Keratinocyte (primary cell): ENCODE measurements at regions not wholly inside any gene's neighbourhood (a gene's known extent, or its start where the extent isn't known, plus 50 kb on each side); places are given as distances from the start of the nearest gene placed in this dataset.

ENCODE experiments used
- DNase-seq: peaks from one replicate; pipeline ENCODE4 v3.0.0-alpha.2; 2011; ENCODE audit warnings: low read depth, missing footprints, low spot score
- FAIRE-seq: peaks from 2 replicates; lab custom pipeline; 2011; peaks lifted over from hg19 to GRCh38; lab: Jason Lieb, UNC
- H2AFZ ChIP-seq: 2 replicates; pipeline ENCODE4 v1.6.0; 2012; ENCODE audit warnings: low read length, control low read depth, inconsistent platforms; ENCODE audit not compliant: control insufficient read depth
- H3K27ac ChIP-seq: 2 replicates; pipeline ENCODE4 v1.5.1; 2011; ENCODE audit warnings: low read length; ENCODE audit not compliant: control insufficient read depth, insufficient read depth
- H3K27me3 ChIP-seq: 3 replicates; pipeline ENCODE4 v1.6.0; 2011; ENCODE audit warnings: low read length; ENCODE audit not compliant: control insufficient read depth, insufficient read depth; ENCODE audit errors: extremely low read depth
- H3K36me3 ChIP-seq, 2 experiments: 2 replicates in 1 of 2; 3 replicates in 1 of 2; pipeline ENCODE4 v1.5.1; 2011; ENCODE audit warnings: low read length in 2 of 2, mild to moderate bottlenecking in 1 of 2; ENCODE audit not compliant: control insufficient read depth in 2 of 2, insufficient read depth in 2 of 2; ENCODE audit errors: extremely low read depth in 1 of 2
- H3K4me1 ChIP-seq: 3 replicates; pipeline ENCODE4 v1.5.1; 2011; ENCODE audit warnings: low read length; ENCODE audit not compliant: control insufficient read depth, insufficient read depth; ENCODE audit errors: extremely low read depth
- H3K4me2 ChIP-seq: 3 replicates; pipeline ENCODE4 v1.6.0; 2011; ENCODE audit warnings: low read depth, low read length; ENCODE audit not compliant: control insufficient read depth, insufficient read depth; ENCODE audit errors: extremely low read depth
- H3K4me3 ChIP-seq, 3 experiments: fragments of 200-600 bp in 1 of 3; sonication (generic) in 1 of 3; 2 replicates in 2 of 3; 3 replicates in 1 of 3; pipeline ENCODE4 v1.5.1; 2011 to 2016; ENCODE audit warnings: low read length in 3 of 3, mild to moderate bottlenecking in 3 of 3, control low read depth in 2 of 3, inconsistent platforms in 1 of 3, low read depth in 1 of 3, mixed read lengths in 1 of 3, mixed run types in 1 of 3, moderate library complexity in 1 of 3; ENCODE audit not compliant: control insufficient read depth in 2 of 3, insufficient read depth in 2 of 3; ENCODE audit errors: extremely low read depth in 1 of 3
- H3K79me2 ChIP-seq: 2 replicates; pipeline ENCODE4 v1.6.0; 2012; ENCODE audit warnings: low read length; ENCODE audit not compliant: control insufficient read depth, insufficient read depth
- H3K9ac ChIP-seq: 3 replicates; pipeline ENCODE4 v1.6.0; 2011; ENCODE audit warnings: low read length; ENCODE audit not compliant: control insufficient read depth, insufficient read depth; ENCODE audit errors: extremely low read depth
- H3K9me1 ChIP-seq: 3 replicates; pipeline ENCODE4 v1.6.0; 2011; ENCODE audit warnings: low read length; ENCODE audit not compliant: control insufficient read depth, insufficient read depth; ENCODE audit errors: extremely low read depth
- H3K9me3 ChIP-seq: 2 replicates; pipeline ENCODE4 v1.5.1; 2012; ENCODE audit warnings: low read depth, low read length; ENCODE audit not compliant: control insufficient read depth
- H4K20me1 ChIP-seq: 3 replicates; pipeline ENCODE4 v1.6.0; 2011; ENCODE audit warnings: low read length; ENCODE audit not compliant: control insufficient read depth, insufficient read depth; ENCODE audit errors: extremely low read depth
- CTCF ChIP-seq, 3 experiments: IDR thresholded peaks in 1 of 3; conservative IDR thresholded peaks in 1 of 3; optimal IDR thresholded peaks in 1 of 3; 2 replicates in 2 of 3; 3 replicates in 1 of 3; pipeline versions ENCODE3 to v1.5.1; 2011; ENCODE audit warnings: low read length in 3 of 3, mild to moderate bottlenecking in 3 of 3, moderate library complexity in 2 of 3, control low read depth in 1 of 3, inconsistent platforms in 1 of 3; ENCODE audit not compliant: insufficient read depth in 2 of 3; ENCODE audit errors: extremely low read depth in 1 of 3
- EZH2 ChIP-seq: IDR thresholded peaks from one replicate; pipeline ENCODE4 v1.6.1; 2012; ENCODE audit warnings: inconsistent platforms, mild to moderate bottlenecking, low read length, moderate library complexity
- dilution Hi-C: fragments of 300-500 bp; cut with MboI; formaldehyde crosslinking; loops from one replicate; pipeline ENCODE4 v1.7.0; 2020; ENCODE audit warnings: low sequenced_read_pairs; ENCODE audit not compliant: extremely low pct_ligation_motif_present

- H2AFZ ChIP-seq = no peak overlapping the region
- H3K36me3 ChIP-seq = no peaks in the 10 kb centered on the region
- H3K9ac ChIP-seq = no peak overlapping the region
- DNase-seq (no peak), FAIRE-seq (no peak)
- dilution Hi-C loops = no loop called here
- H3K9me1 ChIP-seq = no peaks in the 10 kb centered on the region
- TF ChIP-seq CTCF (optimal IDR thresholded peaks at IDR 0.05 in 1 of 3, IDR thresholded peaks at IDR 0.05 in 1 of 3, conservative IDR thresholded peaks at IDR 0.05 in 1 of 3; ENCODE audit: extremely low read depth in 1 of 3, insufficient read depth in 2 of 3, low read length in 3 of 3) (no peak), EZH2 (no peak)
- no peak overlapping the region for H3K27ac ChIP-seq
- H3K4me2 ChIP-seq = no peak overlapping the region
- H4K20me1 ChIP-seq = no peaks in the 10 kb centered on the region
- no peak overlapping the region for H3K4me3 ChIP-seq
- H3K79me2 ChIP-seq = no peaks in the 10 kb centered on the region
- no peaks in the 10 kb centered on the region for H3K27me3 ChIP-seq
- H3K4me1 ChIP-seq = no peaks in the 10 kb centered on the region
- no peaks in the 10 kb centered on the region for H3K9me3 ChIP-seq
Measured at GRCh38 chr6:43950731-43951062, 176.6 kb downstream of the MRPL14 start.

GRCh38 chr6:43950051-43950605, 177.1 kb downstream of the MRPL14 start:
- dilution Hi-C loops = no loop called here
- Histone ChIP-seq H3K4me2 (no peak overlapping the region), H3K4me3 (no peak overlapping the region), H3K79me2 (no peaks in the 10 kb centered on the region), H3K36me3 (no peaks in the 10 kb centered on the region), H4K20me1 (no peaks in the 10 kb centered on the region), H3K9me3 (no peaks in the 10 kb centered on the region), H3K9ac (no peak overlapping the region), H3K27me3 (no peaks in the 10 kb centered on the region), H3K4me1 (no peaks in the 10 kb centered on the region), H2AFZ (no peak overlapping the region), H3K27ac (no peak overlapping the region), H3K9me1 (no peaks in the 10 kb centered on the region)
- FAIRE-seq (no peak), DNase-seq (no peak)
- TF ChIP-seq EZH2 (no peak), CTCF (optimal IDR thresholded peaks at IDR 0.05 in 1 of 3, IDR thresholded peaks at IDR 0.05 in 1 of 3, conservative IDR thresholded peaks at IDR 0.05 in 1 of 3; ENCODE audit: extremely low read depth in 1 of 3, insufficient read depth in 2 of 3, low read length in 3 of 3) (no peak)
